Upper lobe of left lung (tissue), 6 donors: ENCODE measurements at regions not wholly inside any gene's neighbourhood (a gene's known extent, or its start where the extent isn't known, plus 50 kb on each side); places are given as distances from the start of the nearest gene placed in this dataset.

Source experiments
- ATAC-seq, 2 donors: fragments of 200-7000 bp; cut with Tn5 transposase; one replicate each; pipeline ENCODE4 v1.9.1; 2022; ENCODE audit warnings: mild to moderate bottlenecking in 2 of 2, moderate library complexity in 2 of 2; ENCODE audit not compliant: low FRiP score in 2 of 2
- DNase-seq, 2 donors: peaks; one replicate each; pipeline ENCODE4 v3.0.0-alpha.2; 2019 to 2020
- H3K27ac ChIP-seq, 4 donors: fragments of 200-600 bp; sonication (generic); one replicate each; pipeline ENCODE4 v1.5.1; 2016 to 2019
- H3K27me3 ChIP-seq, 4 donors: fragments of 200-600 bp; sonication (generic); one replicate each; pipeline ENCODE4 v1.5.1; 2017 to 2019
- H3K36me3 ChIP-seq, 4 donors: fragments of 200-600 bp; sonication (generic); one replicate each; pipeline ENCODE4 v1.5.1; 2016 to 2019
- H3K4me1 ChIP-seq, 4 donors: fragments of 200-600 bp; sonication (generic); one replicate each; pipeline ENCODE4 v1.5.1; 2018 to 2019
- H3K4me3 ChIP-seq, 4 donors: fragments of 200-600 bp; sonication (generic); one replicate each; pipeline ENCODE4 v1.5.1; 2017 to 2019; ENCODE audit warnings: mild to moderate bottlenecking in 2 of 4, moderate library complexity in 1 of 4
- H3K9me3 ChIP-seq, 4 donors: fragments of 200-600 bp; sonication (generic); one replicate each; pipeline ENCODE4 v1.5.1; 2018 to 2019
- CTCF ChIP-seq, 6 experiments: fragments of 450-650 bp in 4 of 6; fragments of 200-600 bp in 2 of 6; sonication (generic) in 2 of 6; IDR thresholded peaks; one replicate each; pipeline ENCODE4 v1.5.1; 2016 to 2019; ENCODE audit warnings: antibody characterized with exemption in 6 of 6
- EP300 ChIP-seq, 4 donors: sonication (generic); formaldehyde crosslinking; IDR thresholded peaks; one replicate each; pipeline ENCODE4 v1.5.1; 2017; ENCODE audit warnings: antibody characterized with exemption in 4 of 4, control low read depth in 2 of 4
- POLR2A ChIP-seq, 4 donors: fragments of 450-650 bp; IDR thresholded peaks; one replicate each; pipeline ENCODE4 v1.5.1; 2016 to 2017; ENCODE audit warnings: antibody characterized with exemption in 4 of 4, mild to moderate bottlenecking in 2 of 4
- POLR2AphosphoS5 ChIP-seq, 2 donors: sonication (generic); formaldehyde crosslinking; IDR thresholded peaks; one replicate each; pipeline ENCODE4 v1.5.1; 2017; ENCODE audit warnings: antibody characterized with exemption in 2 of 2
- WGBS, 2 donors: methylation state at CpG; one replicate each; pipeline ENCODE4 v1.1.5; 2017 to 2018; 5-methylcytosine and 5-hydroxymethylcytosine counted together
- donor health status: DM: no; HTN: no; CAD: no; lungs with moderate emphysema.
- donor health status: DM: no; HTN: yes; CAD: no; lungs with severe emphysema.

GRCh38 chr12:103139876-103140275 lies 182.4 kb downstream of the ASCL1 start:
- 55 to 59% methylated on average over 3 of the region's 3 CpGs for WGBS, 2 donors
- H3K4me3 ChIP-seq, result no peak overlapping the region
- TF ChIP-seq EP300 (IDR thresholded peaks at IDR 0.05) (no peak), POLR2AphosphoS5 (IDR thresholded peaks at IDR 0.05) (no peak), POLR2A (IDR thresholded peaks at IDR 0.05) (no peak), CTCF (IDR thresholded peaks at IDR 0.05) (no peak)
- DNase-seq (no peak), ATAC-seq (no peak)
- H3K27me3 ChIP-seq, result no peaks in the 10 kb centered on the region
- no peaks in the 10 kb centered on the region for H3K36me3 ChIP-seq
- no peak overlapping the region for H3K27ac ChIP-seq
- H3K9me3 ChIP-seq, result peaks cover 0 to 4% (median 0%) of the 10 kb centered on the region in 4 donors
- no peaks in the 10 kb centered on the region for H3K4me1 ChIP-seq

DNA sequence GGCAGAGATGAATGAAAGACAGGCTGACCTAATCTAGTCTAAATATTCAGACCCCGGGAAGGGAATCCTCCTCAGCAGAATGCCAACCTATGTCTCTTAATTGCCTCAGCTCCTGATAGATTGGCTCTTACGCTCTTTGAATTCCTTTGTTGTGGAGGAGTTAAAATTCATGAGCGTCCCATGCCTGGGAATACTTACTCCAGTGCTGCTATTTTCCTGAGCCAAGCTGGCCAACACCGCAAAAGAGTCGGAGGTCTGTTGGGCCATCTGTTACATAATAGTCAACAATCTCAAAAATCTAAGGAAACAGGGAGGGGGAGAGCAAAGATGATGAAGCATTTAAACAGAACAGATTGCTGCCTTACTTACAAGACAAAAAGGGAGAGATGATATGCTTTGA lies 182.8 kb downstream of the ASCL1 start:
- Histone ChIP-seq H3K9me3 (no peaks in the 10 kb centered on the region), H3K27me3 (no peaks in the 10 kb centered on the region), H3K4me3 (no peak overlapping the region), H3K4me1 (no peaks in the 10 kb centered on the region), H3K36me3 (no peaks in the 10 kb centered on the region), H3K27ac (no peak overlapping the region)
- DNase-seq, result no peak
- no peak for TF ChIP-seq POLR2AphosphoS5 (IDR thresholded peaks at IDR 0.05)
- TF ChIP-seq POLR2A (IDR thresholded peaks at IDR 0.05), result no peak
- no peak for TF ChIP-seq EP300 (IDR thresholded peaks at IDR 0.05)
- TF ChIP-seq CTCF (IDR thresholded peaks at IDR 0.05), result no peak
- 73 to 77% methylated on average over 5 of the region's 5 CpGs for WGBS, 2 donors
- ATAC-seq, result no peak

- no peaks in the 10 kb centered on the region for H3K27me3 ChIP-seq
- no peaks in the 10 kb centered on the region for H3K9me3 ChIP-seq
- ATAC-seq, result no peak
- H3K4me1 ChIP-seq, result no peaks in the 10 kb centered on the region
- no peak overlapping the region for H3K27ac ChIP-seq
- TF ChIP-seq POLR2AphosphoS5 (IDR thresholded peaks at IDR 0.05), result no peak
- TF ChIP-seq EP300 (IDR thresholded peaks at IDR 0.05), result no peak
- TF ChIP-seq POLR2A (IDR thresholded peaks at IDR 0.05), result no peak
- no peak for TF ChIP-seq CTCF (IDR thresholded peaks at IDR 0.05)
- DNase-seq, result no peak
- WGBS, 2 donors, result 85 to 87% methylated on average over 5 of the region's 5 CpGs
- H3K36me3 ChIP-seq, result no peaks in the 10 kb centered on the region
- no peak overlapping the region for H3K4me3 ChIP-seq
These were observed 186.8 kb downstream of the ASCL1 start for GRCh38 chr12:103144278-103144677.

DNA sequence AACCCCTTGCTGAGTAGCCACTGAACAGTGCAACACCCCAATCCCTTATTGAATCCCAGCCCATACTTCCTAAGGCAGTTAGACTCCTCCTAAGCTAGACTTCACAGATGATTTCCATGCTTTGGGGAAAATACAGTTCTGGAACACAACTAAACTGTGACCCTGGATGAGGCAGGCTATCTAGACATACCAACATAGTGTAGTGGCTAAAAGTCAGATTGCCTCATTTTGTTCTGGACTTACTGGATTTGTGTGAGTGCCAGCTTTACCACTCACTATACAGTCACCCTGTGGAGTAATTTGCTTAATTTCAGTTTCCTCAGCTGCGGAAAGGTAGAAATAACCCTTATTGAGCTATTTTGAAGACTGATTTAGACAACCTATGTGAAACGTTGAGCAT lies 203.1 kb downstream of the ASCL1 start:
- no peak for TF ChIP-seq EP300 (IDR thresholded peaks at IDR 0.05)
- no peak for TF ChIP-seq POLR2A (IDR thresholded peaks at IDR 0.05)
- TF ChIP-seq CTCF (IDR thresholded peaks at IDR 0.05), result no peak
- no peak for TF ChIP-seq POLR2AphosphoS5 (IDR thresholded peaks at IDR 0.05)
- 86 to 94% methylated on average over 2 of the region's 2 CpGs for WGBS, 2 donors
- no peaks in the 10 kb centered on the region for H3K27me3 ChIP-seq
- H3K4me1 ChIP-seq, result no peaks in the 10 kb centered on the region
- H3K36me3 ChIP-seq, result no peaks in the 10 kb centered on the region
- no peak overlapping the region for H3K4me3 ChIP-seq
- H3K9me3 ChIP-seq, result no peaks in the 10 kb centered on the region
- DNase-seq (no peak), ATAC-seq (no peak)
- no peak overlapping the region for H3K27ac ChIP-seq

- no peaks in the 10 kb centered on the region for H3K36me3 ChIP-seq
- no peak for TF ChIP-seq CTCF (IDR thresholded peaks at IDR 0.05)
- no peak for TF ChIP-seq EP300 (IDR thresholded peaks at IDR 0.05)
- no peak for TF ChIP-seq POLR2A (IDR thresholded peaks at IDR 0.05)
- TF ChIP-seq POLR2AphosphoS5 (IDR thresholded peaks at IDR 0.05), result no peak
- WGBS, 2 donors, result 79 to 83% methylated on average over 4 to 5 of the region's 5 CpGs
- H3K27ac ChIP-seq, result no peak overlapping the region
- ATAC-seq (no peak), DNase-seq (no peak)
- H3K4me3 ChIP-seq, result no peak overlapping the region
- H3K4me1 ChIP-seq, result no peaks in the 10 kb centered on the region
- H3K27me3 ChIP-seq, result no peaks in the 10 kb centered on the region
- no peaks in the 10 kb centered on the region for H3K9me3 ChIP-seq
These were observed 204.3 kb downstream of the ASCL1 start for GRCh38 chr12:103161582-103162362.
